Heart right ventricle (tissue), 16 donors: ENCODE measurements at regions not wholly inside any gene's neighbourhood (a gene's known extent, or its start where the extent isn't known, plus 50 kb on each side); places are given as distances from the start of the nearest gene placed in this dataset.

Experiments
- ATAC-seq, 8 donors: fragments of 200-7000 bp; cut with Tn5 transposase; one replicate each; pipeline ENCODE4 v1.9.1; 2020; ENCODE audit warnings: mild to moderate bottlenecking in 8 of 8, moderate library complexity in 8 of 8, moderate number of reproducible peaks in 1 of 8
- DNase-seq, 2 donors: peaks; one replicate each; pipeline ENCODE4 v3.0.0-alpha.2; 2020
- H3K27ac ChIP-seq, 10 donors: fragments of 200-600 bp; sonication (generic) in 2 of 10; one replicate each; pipeline versions ENCODE4 v1.5.0 to v1.8.0; 2020 to 2022; ENCODE audit warnings: mild to moderate bottlenecking in 3 of 10
- H3K27me3 ChIP-seq, 7 donors: fragments of 200-600 bp; one replicate each; pipeline ENCODE4 v1.8.0; 2021 to 2022; ENCODE audit warnings: mild to moderate bottlenecking in 2 of 7
- H3K36me3 ChIP-seq, 9 donors: fragments of 200-600 bp; sonication (generic) in 1 of 9; one replicate each; pipeline versions ENCODE4 v1.5.0 to v1.8.0; 2020 to 2022; ENCODE audit warnings: mild to moderate bottlenecking in 2 of 9
- H3K4me1 ChIP-seq, 9 donors: fragments of 200-600 bp; sonication (generic) in 1 of 9; one replicate each; pipeline versions ENCODE4 v1.5.0 to v1.8.0; 2020 to 2022; ENCODE audit warnings: mild to moderate bottlenecking in 4 of 9
- H3K4me3 ChIP-seq, 10 donors: fragments of 200-600 bp; sonication (generic) in 2 of 10; one replicate each; pipeline versions ENCODE4 v1.5.0 to v1.8.0; 2020 to 2022; ENCODE audit warnings: mild to moderate bottlenecking in 7 of 10, moderate library complexity in 2 of 10
- H3K9me3 ChIP-seq, 11 donors: fragments of 200-600 bp in 10 of 11; sonication (generic) in 2 of 11; one replicate each; pipeline versions ENCODE4 v1.5.0 to v1.8.0; 2013 to 2022; ENCODE audit warnings: mild to moderate bottlenecking in 2 of 11, control low read depth in 1 of 11, moderate library complexity in 1 of 11
- CTCF ChIP-seq, 9 donors: fragments of 200-600 bp; sonication (generic) in 2 of 9; IDR thresholded peaks; one replicate each; pipeline versions ENCODE4 v1.5.0 to v1.8.0; 2021 to 2022; ENCODE audit warnings: antibody characterized with exemption in 9 of 9, mild to moderate bottlenecking in 5 of 9, moderate library complexity in 1 of 9
- WGBS, 2 donors: extraction: QIAGEN DNeasy Blood & Tissue Kit; methylation state at CpG; one replicate each; pipeline ENCODE4 v1.1.7; 2013; ENCODE audit warnings: inconsistent platforms in 1 of 2; 5-methylcytosine and 5-hydroxymethylcytosine counted together
- intact Hi-C, 10 donors: fragments of 100-400 bp; cut with DNase I; formaldehyde crosslinking; loops; one replicate each; pipeline versions ENCODE4 v1.11.1 to v1.14.2; 2022
- donor health status: Arrhythmogenic right ventricular cardiomyopathy.
- donor health status: ischemic (EF 13 %, LVEDD 7.1; RV severe dilation, severe dysfunction).
- donor health status: healthy with polysubstance abuse.
- donor health status: DM: no; HTN: yes; CAD: no.
- donor health status: DM: no; HTN: no; CAD: no.
- donor health status: ischemic (EF 25% LVEDD 6.9; RV normal size, moderate dysfunction).
- donor health status: ischemic (EF 25% LVEDD 5.7; RV mildly dilated, moderate dysfunction).
- donor health status: healthy.
- donor health status: DM: yes; HTN: yes; CAD: no.
- donor health status: Ischemic cardiomyopathy.
- donor health status: ischemic (EF 35%, LVEDD 5.7; RV mildly dilated, moderate dysfunction).
- donor health status: nonischemic (EF 11% LVEDD 7.7; RV severe dilation, severe dysfunction).
- donor health status: DM: yes; HTN: yes; CAD: no.
- donor health status: PGD.
- donor health status: ischemic (EF 29% LVEDD 5.4; RV normal size, mild dysfunction).
- donor health status: nonischemic (EF 23%, LVEDD 6.1; RV moderate dilation, normal function).

GRCh38 chr6:904994-905393 is 212.1 kb upstream of the EXOC2 start:
- ATAC-seq (no peak), DNase-seq (no peak)
- peaks cover 0 to 13% (median 0%) of the 10 kb centered on the region in 7 donors for H3K27me3 ChIP-seq
- intact Hi-C loops: loop anchor here in 2 of 10 donors (10.0 kb wide), 2 partner anchors 100 to 110 kb away; no protein-coding TSS in a partner anchor
- peaks cover 0 to 9% (median 0%) of the 10 kb centered on the region in 9 donors for H3K4me1 ChIP-seq
- no peak overlapping the region for H3K4me3 ChIP-seq
- no peak overlapping the region for H3K27ac ChIP-seq
- no peaks in the 10 kb centered on the region for H3K9me3 ChIP-seq
- no peaks in the 10 kb centered on the region for H3K36me3 ChIP-seq
- no peak for TF ChIP-seq CTCF (IDR thresholded peaks at IDR 0.05)

DNA sequence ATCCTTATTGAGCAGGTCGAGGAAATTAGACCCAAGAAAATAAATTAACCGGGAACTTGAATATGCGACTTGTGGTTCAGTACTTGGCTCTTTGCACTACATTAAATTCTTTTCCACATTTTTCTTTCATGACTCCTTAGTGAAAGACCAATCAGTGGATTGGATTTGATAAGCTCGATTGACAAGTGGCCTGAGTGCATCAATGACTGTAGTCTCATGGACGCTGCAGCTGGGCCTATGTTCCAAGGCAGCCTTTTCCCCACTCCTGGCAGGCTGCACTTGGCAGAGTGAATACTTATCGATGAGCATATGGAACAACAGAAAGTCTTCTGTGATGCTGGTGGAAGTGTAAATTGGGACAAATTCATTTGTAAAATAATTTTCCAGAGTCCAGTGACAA is 210.8 kb upstream of the EXOC2 start:
- Histone ChIP-seq H3K36me3 (no peaks in the 10 kb centered on the region), H3K4me3 (no peak overlapping the region), H3K27ac (no peak overlapping the region), H3K4me1 (peaks cover 0 to 9% (median 0%) of the 10 kb centered on the region in 9 donors), H3K27me3 (peaks cover 0 to 26% (median 2%) of the 10 kb centered on the region in 7 donors), H3K9me3 (no peaks in the 10 kb centered on the region)
- intact Hi-C loops: loop anchor here in 2 of 10 donors (10.0 kb wide), 2 partner anchors 99 to 109 kb away; no protein-coding TSS in a partner anchor
- 77 to 81% methylated on average over 6 of the region's 6 CpGs for WGBS, 2 donors
- TF ChIP-seq CTCF (IDR thresholded peaks at IDR 0.05): no peak
- ATAC-seq (no peak), DNase-seq (no peak)

- intact Hi-C loops: loop anchor here in 2 of 10 donors (10.0 kb wide), 2 partner anchors 97 to 107 kb away; no protein-coding TSS in a partner anchor
- 48 to 58% methylated on average over 9 of the region's 9 CpGs for WGBS, 2 donors
- DNase-seq (no peak), ATAC-seq (no peak)
- no peaks in the 10 kb centered on the region for H3K9me3 ChIP-seq
- no peak overlapping the region for H3K27ac ChIP-seq
- peaks cover 0 to 27% (median 10%) of the 10 kb centered on the region in 7 donors for H3K27me3 ChIP-seq
- no peaks in the 10 kb centered on the region for H3K36me3 ChIP-seq
- H3K4me1 ChIP-seq: peaks cover 0 to 9% (median 0%) of the 10 kb centered on the region in 9 donors
- no peak for TF ChIP-seq CTCF (IDR thresholded peaks at IDR 0.05)
- H3K4me3 ChIP-seq: no peak overlapping the region
These were observed 208.9 kb upstream of the EXOC2 start for GRCh38 chr6:901696-902460.

DNA sequence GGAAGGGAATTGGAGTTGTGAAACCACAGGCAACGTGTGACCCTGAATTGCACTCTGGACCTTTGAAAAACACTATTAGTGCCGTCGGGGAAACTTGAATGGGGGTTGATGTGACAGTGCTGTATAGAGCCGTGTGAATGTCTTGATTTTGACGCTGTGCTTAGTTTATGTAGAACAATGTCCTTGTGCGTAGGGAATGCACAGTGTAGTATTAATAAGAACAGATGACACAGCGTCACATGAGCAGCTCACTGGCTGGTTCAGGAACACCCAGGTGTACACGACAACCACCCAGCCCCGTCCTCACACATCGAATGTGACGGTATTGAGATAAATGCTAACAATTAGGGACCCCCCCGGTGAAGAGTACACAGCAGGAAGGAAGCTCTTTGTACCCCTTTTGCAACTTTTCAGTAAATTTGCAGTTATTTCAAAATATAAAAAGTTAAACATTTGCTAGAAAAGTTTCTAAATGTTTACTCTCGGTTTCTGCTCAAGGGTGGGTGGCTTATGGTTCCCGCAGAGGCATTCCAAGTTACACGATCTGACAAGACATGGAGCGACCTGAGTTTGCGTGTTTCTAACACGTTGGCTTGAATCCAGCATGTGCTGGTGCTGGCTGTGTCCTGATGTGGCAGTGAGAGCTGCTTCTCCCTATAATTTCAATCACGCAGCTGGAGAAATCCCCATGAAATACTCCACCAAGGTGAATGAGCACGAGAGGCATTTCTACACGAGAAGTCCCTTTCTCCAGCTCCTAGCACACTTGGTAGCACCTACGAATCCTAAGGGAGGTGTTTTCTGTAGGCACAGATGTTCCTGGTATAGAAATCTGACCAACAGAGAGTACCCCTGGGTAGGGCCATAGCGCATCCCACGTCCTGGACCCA is 208.0 kb upstream of the EXOC2 start:
- H3K27me3 ChIP-seq: peaks cover 0 to 27% (median 10%) of the 10 kb centered on the region in 7 donors
- intact Hi-C loops: loop anchor here in 2 of 10 donors (10.0 kb wide), 2 partner anchors 96 to 106 kb away; no protein-coding TSS in a partner anchor
- ATAC-seq (no peak), DNase-seq (no peak)
- H3K36me3 ChIP-seq: no peaks in the 10 kb centered on the region
- no peak overlapping the region for H3K27ac ChIP-seq
- no peak for TF ChIP-seq CTCF (IDR thresholded peaks at IDR 0.05)
- no peaks in the 10 kb centered on the region for H3K9me3 ChIP-seq
- no peak overlapping the region for H3K4me3 ChIP-seq
- peaks cover 0 to 9% (median 0%) of the 10 kb centered on the region in 9 donors for H3K4me1 ChIP-seq
- 83 to 84% methylated on average over 24 of the region's 24 CpGs for whole genome bisulfite sequencing, 2 donors
